SK-N-SH treated with all-trans-retinoic acid at 6 μM for 48 hours (cell line): ENCODE measurements at regions not wholly inside any gene's neighbourhood (a gene's known extent, or its start where the extent isn't known, plus 50 kb on each side); places are given as distances from the start of the nearest gene placed in this dataset.

Experiments
- ATAC-seq: fragments of 200-7000 bp; cut with Tn5 transposase; 3 replicates; pipeline ENCODE4 v1.9.1; 2020; ENCODE audit warnings: mild to moderate bottlenecking, moderate library complexity
- BACH2 ChIP-seq: fragments of 250-450 bp; sonication (Bioruptor Pico); IDR thresholded peaks from 2 replicates; pipeline ENCODE4 v1.9.0; 2021; ENCODE audit warnings: mild to moderate bottlenecking, borderline replicate concordance
- CREB5 ChIP-seq: fragments of 250-450 bp; sonication (Bioruptor Pico); IDR thresholded peaks from 2 replicates; pipeline ENCODE4 v1.5.1; 2020; ENCODE audit warnings: low read depth, mild to moderate bottlenecking, moderate library complexity
- CSDC2 ChIP-seq: fragments of 250-450 bp; sonication (Bioruptor Pico); IDR thresholded peaks from 2 replicates; pipeline ENCODE4 v1.5.0; 2020; ENCODE audit warnings: mild to moderate bottlenecking, moderate library complexity
- CSRNP3 ChIP-seq: fragments of 250-450 bp; sonication (Bioruptor Pico); IDR thresholded peaks from 2 replicates; pipeline ENCODE4 v1.5.1; 2021; ENCODE audit warnings: mild to moderate bottlenecking, moderate library complexity
- PATZ1 ChIP-seq: fragments of 250-450 bp; sonication (Bioruptor Pico); IDR thresholded peaks from 2 replicates; pipeline ENCODE4 v1.8.0; 2020; ENCODE audit warnings: mild to moderate bottlenecking, moderate library complexity, borderline replicate concordance
- POU6F1 ChIP-seq: fragments of 250-450 bp; sonication (Bioruptor Pico); IDR thresholded peaks from 2 replicates; pipeline ENCODE4 v1.8.0; 2021; ENCODE audit warnings: low read depth, mild to moderate bottlenecking, moderate library complexity, borderline replicate concordance
- RARB ChIP-seq: fragments of 250-450 bp; sonication (Bioruptor Pico); IDR thresholded peaks from 2 replicates; pipeline ENCODE4 v1.8.0; 2021; ENCODE audit warnings: mild to moderate bottlenecking, moderate library complexity
- SNAI2 ChIP-seq: fragments of 250-450 bp; sonication (Bioruptor Pico); IDR thresholded peaks from 2 replicates; pipeline ENCODE4 v1.5.0; 2020; ENCODE audit warnings: mild to moderate bottlenecking, moderate library complexity
- TCF4 ChIP-seq: fragments of 250-450 bp; sonication (Bioruptor Pico); IDR thresholded peaks from 2 replicates; pipeline ENCODE4 v1.8.0; 2021; ENCODE audit warnings: mild to moderate bottlenecking, moderate library complexity, borderline replicate concordance
- TSHZ2 ChIP-seq: fragments of 250-450 bp; sonication (Bioruptor Pico); IDR thresholded peaks from 2 replicates; pipeline ENCODE4 v1.5.0; 2020; ENCODE audit warnings: mild to moderate bottlenecking, moderate library complexity
- ZFP3 ChIP-seq: fragments of 250-450 bp; sonication (Bioruptor Pico); IDR thresholded peaks from 2 replicates; pipeline ENCODE4 v1.5.0; 2020; ENCODE audit warnings: mild to moderate bottlenecking, moderate library complexity
- ZFP30 ChIP-seq: fragments of 450-650 bp; formaldehyde crosslinking; IDR thresholded peaks from 2 replicates; pipeline ENCODE4 v1.5.0; 2022; ENCODE audit warnings: mild to moderate bottlenecking, moderate library complexity
- ZNF565 ChIP-seq: fragments of 450-650 bp; formaldehyde crosslinking; conservative IDR thresholded peaks from 2 replicates; pipeline ENCODE4 v1.5.0; 2020; ENCODE audit warnings: low read depth, mild to moderate bottlenecking, moderate library complexity
- ZNF70 ChIP-seq: fragments of 450-650 bp; formaldehyde crosslinking; IDR thresholded peaks from 2 replicates; pipeline ENCODE4 v1.5.0; 2020; ENCODE audit warnings: mild to moderate bottlenecking, moderate library complexity
- ZNF8 ChIP-seq: fragments of 450-650 bp; formaldehyde crosslinking; IDR thresholded peaks from 2 replicates; pipeline ENCODE4 v1.5.0; 2020; ENCODE audit warnings: mild to moderate bottlenecking, moderate library complexity

- TF ChIP-seq TCF4 (CRISPR knock-in tag): no peak
- TF ChIP-seq ZFP3 (CRISPR knock-in tag): no peak
- no peak for TF ChIP-seq RARB (CRISPR knock-in tag)
- no peak for TF ChIP-seq ZFP30 (CRISPR knock-in tag)
- peak; percentile 50; the same call in 2 of the 3 replicates for ATAC-seq
Measured at GRCh38 chr4:186936496-186937375, 213.1 kb upstream of the FAT1 start.

GRCh38 chr4:186939226-186939625 lies 215.6 kb upstream of the FAT1 start:
- no peak for ATAC-seq

More at GRCh38 chr4:186939226-186939625, 215.6 kb upstream of the FAT1 start:
- TF ChIP-seq SNAI2 (CRISPR knock-in tag) (no peak), PATZ1 (CRISPR knock-in tag) (no peak), ZNF70 (CRISPR knock-in tag) (no peak), ZFP30 (CRISPR knock-in tag) (no peak), CREB5 (CRISPR knock-in tag) (no peak), ZNF565 (CRISPR knock-in tag) (no peak), CSDC2 (no peak), ZFP3 (CRISPR knock-in tag) (no peak), POU6F1 (CRISPR knock-in tag) (no peak), BACH2 (CRISPR knock-in tag) (no peak), TSHZ2 (CRISPR knock-in tag) (no peak), ZNF8 (CRISPR knock-in tag) (no peak), CSRNP3 (CRISPR knock-in tag) (no peak)
